ENCODE measurements at regions not wholly inside any gene's neighbourhood (a gene's known extent, or its start where the extent isn't known, plus 50 kb on each side); places are given as distances from the start of the nearest gene placed in this dataset.

GRCh38 chr2:117359266-117359914, 455.1 kb upstream of the DDX18 start:
- no peak for TF ChIP-seq CTCF (IDR thresholded peaks at IDR 0.05)
- TF ChIP-seq EZH2phosphoT487 (IDR thresholded peaks at IDR 0.05): no peak
- no peak for TF ChIP-seq EZH2 (IDR thresholded peaks at IDR 0.05)

All from neural progenitor cell (in vitro differentiated cells).